Ovary (tissue), 3 donors: ENCODE measurements at regions not wholly inside any gene's neighbourhood (a gene's known extent, or its start where the extent isn't known, plus 50 kb on each side); places are given as distances from the start of the nearest gene placed in this dataset.

Source experiments
- POLR2A ChIP-seq: fragments of 450-650 bp; IDR thresholded peaks from one replicate; pipeline ENCODE4 v1.6.1; 2017; ENCODE audit warnings: antibody characterized with exemption, mild to moderate bottlenecking, moderate library complexity
- TF ChIP-seq, protein P1 (sequence below), 3 donors: fragments of 450-650 bp in 2 of 3; fragments of 200-600 bp in 1 of 3; IDR thresholded peaks; one replicate each; pipeline versions ENCODE4 v1.5.1 to v1.8.0; 2016 to 2022; ENCODE audit warnings: antibody characterized with exemption in 3 of 3, mild to moderate bottlenecking in 1 of 3
- donor health status: DM: no; HTN: no; CAD: no.

DNA sequence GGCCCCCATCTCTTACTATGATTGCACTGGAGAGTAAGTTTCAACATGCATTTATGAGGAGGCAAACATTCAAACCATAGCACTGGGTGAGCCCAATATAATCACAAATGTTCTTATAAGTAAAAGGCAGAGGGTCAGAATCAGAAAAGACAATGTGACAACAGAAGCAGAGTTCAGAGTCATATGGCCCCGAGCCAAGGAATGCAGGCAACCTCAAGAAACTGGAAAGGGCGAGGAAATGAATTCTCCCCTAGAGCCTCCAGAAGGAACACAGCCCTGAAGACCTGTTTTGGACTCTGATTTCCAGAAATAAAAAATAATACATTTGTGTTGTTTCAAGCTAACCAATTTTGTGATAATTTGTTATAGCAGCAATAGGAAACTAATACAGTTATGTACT lies 81.3 kb upstream of the ABI3BP start:
- TF ChIP-seq, protein P1, sequence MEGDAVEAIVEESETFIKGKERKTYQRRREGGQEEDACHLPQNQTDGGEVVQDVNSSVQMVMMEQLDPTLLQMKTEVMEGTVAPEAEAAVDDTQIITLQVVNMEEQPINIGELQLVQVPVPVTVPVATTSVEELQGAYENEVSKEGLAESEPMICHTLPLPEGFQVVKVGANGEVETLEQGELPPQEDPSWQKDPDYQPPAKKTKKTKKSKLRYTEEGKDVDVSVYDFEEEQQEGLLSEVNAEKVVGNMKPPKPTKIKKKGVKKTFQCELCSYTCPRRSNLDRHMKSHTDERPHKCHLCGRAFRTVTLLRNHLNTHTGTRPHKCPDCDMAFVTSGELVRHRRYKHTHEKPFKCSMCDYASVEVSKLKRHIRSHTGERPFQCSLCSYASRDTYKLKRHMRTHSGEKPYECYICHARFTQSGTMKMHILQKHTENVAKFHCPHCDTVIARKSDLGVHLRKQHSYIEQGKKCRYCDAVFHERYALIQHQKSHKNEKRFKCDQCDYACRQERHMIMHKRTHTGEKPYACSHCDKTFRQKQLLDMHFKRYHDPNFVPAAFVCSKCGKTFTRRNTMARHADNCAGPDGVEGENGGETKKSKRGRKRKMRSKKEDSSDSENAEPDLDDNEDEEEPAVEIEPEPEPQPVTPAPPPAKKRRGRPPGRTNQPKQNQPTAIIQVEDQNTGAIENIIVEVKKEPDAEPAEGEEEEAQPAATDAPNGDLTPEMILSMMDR (IDR thresholded peaks at IDR 0.05) = no peak
- TF ChIP-seq POLR2A = no peak
